Neural cell (in vitro differentiated cells): ENCODE measurements at regions not wholly inside any gene's neighbourhood (a gene's known extent, or its start where the extent isn't known, plus 50 kb on each side); places are given as distances from the start of the nearest gene placed in this dataset.

Experiments
- H2AFZ ChIP-seq: fragments of 200-600, 300-800 bp; sonication (generic), shearing (Covaris generic); 2 replicates; pipeline ENCODE4 v1.6.0; 2014; ENCODE audit warnings: low read depth, mild to moderate bottlenecking, antibody characterized with exemption, low read length, moderate library complexity
- H3F3A ChIP-seq: fragments of 200-600 bp; shearing (Covaris generic); 2 replicates; pipeline ENCODE4 v1.6.1; 2016; ENCODE audit warnings: mild to moderate bottlenecking, moderate library complexity, mixed read lengths, antibody characterized with exemption, low read length; ENCODE audit not compliant: insufficient read depth, poor library complexity, severe bottlenecking
- H3K27ac ChIP-seq: fragments of 200-600, 300-800 bp; sonication (generic), shearing (Covaris generic); 2 replicates; pipeline ENCODE4 v1.5.1; 2014; ENCODE audit warnings: mild to moderate bottlenecking, low read length, moderate library complexity
- H3K27me3 ChIP-seq: fragments of 300-800, 200-600 bp; sonication (generic), shearing (Covaris generic); 2 replicates; pipeline ENCODE4 v1.6.0; 2014; ENCODE audit warnings: mild to moderate bottlenecking, low read depth, low read length, moderate library complexity; ENCODE audit not compliant: insufficient read depth
- H3K36me3 ChIP-seq: fragments of 300-800, 200-600 bp; sonication (generic), shearing (Covaris generic); 2 replicates; pipeline ENCODE4 v1.5.1; 2014; ENCODE audit warnings: mild to moderate bottlenecking, antibody characterized with exemption, low read length, moderate library complexity; ENCODE audit not compliant: insufficient read depth
- H3K4me2 ChIP-seq: fragments of 300-800, 200-600 bp; sonication (generic), shearing (Covaris generic); 2 replicates; pipeline ENCODE4 v1.6.0; 2014; ENCODE audit warnings: mild to moderate bottlenecking, low read length
- H3K4me3 ChIP-seq: fragments of 300-800, 200-600 bp; sonication (generic), shearing (Covaris generic); 2 replicates; pipeline ENCODE4 v1.5.1; 2014; ENCODE audit warnings: mild to moderate bottlenecking, low read length, moderate library complexity
- H3K79me2 ChIP-seq: fragments of 200-600 bp; shearing (Covaris generic); replicated peaks from 2 replicates; pipeline ENCODE4 v1.6.0; 2014; ENCODE audit warnings: mild to moderate bottlenecking, low read length, moderate library complexity; ENCODE audit not compliant: insufficient read depth
- H3K9ac ChIP-seq: fragments of 300-800, 200-600 bp; sonication (generic), shearing (Covaris generic); 2 replicates; pipeline ENCODE4 v1.6.1; 2016; ENCODE audit warnings: mild to moderate bottlenecking, low read length, mixed read lengths
- H3K9me2 ChIP-seq: fragments of 200-600 bp; shearing (Covaris generic); 2 replicates; pipeline ENCODE4 v1.6.1; 2016; ENCODE audit warnings: mild to moderate bottlenecking, low read length, mixed read lengths; ENCODE audit not compliant: insufficient read depth
- H3K9me3 ChIP-seq: fragments of 200-600, 300-800 bp; sonication (generic), shearing (Covaris generic); 2 replicates; pipeline ENCODE4 v1.6.1; 2016; ENCODE audit warnings: mild to moderate bottlenecking, mixed run types, low read length, moderate library complexity, mixed read lengths
- H4K20me1 ChIP-seq: fragments of 200-600 bp; shearing (Covaris generic); 2 replicates; pipeline ENCODE4 v1.6.1; 2016; ENCODE audit warnings: mild to moderate bottlenecking, mixed run types; ENCODE audit not compliant: insufficient read depth
- CTCF ChIP-seq: fragments of 450-650 bp; IDR thresholded peaks from 2 replicates; pipeline ENCODE4 v1.5.1; 2014; ENCODE audit warnings: antibody characterized with exemption, mild to moderate bottlenecking, moderate library complexity; ENCODE audit not compliant: poor library complexity, severe bottlenecking
- EP300 ChIP-seq: fragments of 450-650 bp; conservative IDR thresholded peaks from 2 replicates; pipeline ENCODE4 v1.6.1; 2014; ENCODE audit warnings: antibody characterized with exemption, mild to moderate bottlenecking, moderate library complexity; ENCODE audit not compliant: poor library complexity, severe bottlenecking
- EZH2 ChIP-seq: fragments of 200-600, 300-800 bp; shearing (Covaris generic), sonication (generic); IDR thresholded peaks from 2 replicates; pipeline ENCODE4 v1.6.1; 2014; ENCODE audit warnings: antibody characterized with exemption, low read length, borderline replicate concordance, mild to moderate bottlenecking; ENCODE audit not compliant: insufficient read depth, poor library complexity, severe bottlenecking
- MXI1 ChIP-seq: fragments of 450-650 bp; conservative IDR thresholded peaks from 2 replicates; pipeline ENCODE4 v1.6.1; 2014; ENCODE audit warnings: antibody characterized with exemption, mild to moderate bottlenecking; ENCODE audit not compliant: poor library complexity, severe bottlenecking
- POLR2AphosphoS5 ChIP-seq: IDR thresholded peaks from 2 replicates; pipeline ENCODE4 v1.6.1; 2012
- RAD21 ChIP-seq: fragments of 450-650 bp; conservative IDR thresholded peaks from 2 replicates; pipeline ENCODE4 v1.6.1; 2014; ENCODE audit warnings: antibody characterized with exemption, mild to moderate bottlenecking, moderate library complexity
- SMC3 ChIP-seq: fragments of 450-650 bp; conservative IDR thresholded peaks from 2 replicates; pipeline ENCODE4 v1.6.1; 2014; ENCODE audit warnings: antibody characterized with exemption, mild to moderate bottlenecking, moderate library complexity; ENCODE audit not compliant: poor library complexity
- TAF1 ChIP-seq: IDR thresholded peaks from 2 replicates; pipeline ENCODE4 v1.6.1; 2012; ENCODE audit warnings: low read depth
- TF ChIP-seq, protein P1 (sequence below): IDR thresholded peaks from 2 replicates; pipeline ENCODE4 v1.6.1; 2012; ENCODE audit warnings: borderline replicate concordance

DNA sequence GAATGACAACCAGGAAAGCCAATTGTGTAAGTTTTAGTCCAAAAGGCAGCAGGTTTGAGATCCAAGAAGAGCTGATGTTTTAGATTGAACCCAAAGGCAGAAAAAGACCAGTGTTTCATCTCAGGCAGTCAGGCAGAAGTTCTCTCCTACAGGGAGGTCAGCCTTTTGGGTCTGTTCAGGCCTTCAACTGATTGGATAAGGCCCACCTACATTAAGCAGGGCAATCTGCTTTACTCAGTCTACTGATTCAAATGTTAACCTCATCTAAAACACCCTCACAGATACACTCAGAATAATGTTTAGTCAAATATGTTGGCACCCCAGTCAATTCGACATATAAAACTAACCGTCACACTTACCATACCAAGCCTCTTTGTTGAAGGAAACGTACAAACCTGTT lies 134.2 kb upstream of the NEIL3 start:
- Histone ChIP-seq H3K27me3 (no peaks in the 10 kb centered on the region), H3K36me3 (no peaks in the 10 kb centered on the region), H4K20me1 (no peaks in the 10 kb centered on the region), H3K9me2 (no peaks in the 10 kb centered on the region), H3K79me2 (no peaks in the 10 kb centered on the region), H2AFZ (no peak overlapping the region), H3K9me3 (peaks cover 3% of the 10 kb centered on the region), H3K4me3 (no peak overlapping the region), H3K4me2 (no peak overlapping the region), H3K9ac (no peak overlapping the region), H3K27ac (no peak overlapping the region), H3F3A (no peaks in the 10 kb centered on the region)
- no peak for TF ChIP-seq RAD21

DNA sequence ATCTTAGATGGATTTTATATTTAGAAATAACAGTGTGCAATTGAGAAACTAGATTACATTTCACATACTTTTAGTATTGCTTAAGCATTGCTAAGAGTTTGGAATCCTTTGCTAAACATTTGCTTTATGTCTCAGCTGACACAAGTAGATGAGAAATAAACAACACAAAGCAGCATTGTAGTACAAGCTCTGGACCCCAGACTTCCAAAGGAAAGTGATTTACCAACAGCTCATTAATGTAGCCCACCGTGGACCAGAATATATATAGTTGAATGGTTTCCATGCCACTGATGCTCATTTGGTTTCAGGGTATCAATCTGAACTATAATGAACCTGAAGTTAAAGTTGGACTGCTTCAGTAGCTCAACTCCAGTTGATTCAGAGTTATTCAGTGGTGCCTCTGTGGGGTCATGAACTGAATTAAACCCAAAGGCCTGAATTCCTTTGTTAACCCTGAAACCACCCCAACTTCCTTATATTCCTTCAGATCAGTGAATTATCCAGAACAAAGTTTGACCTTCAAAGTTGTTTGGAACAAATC lies 132.1 kb upstream of the NEIL3 start:
- TF ChIP-seq SMC3 (no peak), POLR2AphosphoS5 (no peak), EZH2 (no peak), RAD21 (no peak), CTCF (no peak), EP300 (no peak), MXI1 (no peak), TAF1 (no peak)
- TF ChIP-seq, protein P1, sequence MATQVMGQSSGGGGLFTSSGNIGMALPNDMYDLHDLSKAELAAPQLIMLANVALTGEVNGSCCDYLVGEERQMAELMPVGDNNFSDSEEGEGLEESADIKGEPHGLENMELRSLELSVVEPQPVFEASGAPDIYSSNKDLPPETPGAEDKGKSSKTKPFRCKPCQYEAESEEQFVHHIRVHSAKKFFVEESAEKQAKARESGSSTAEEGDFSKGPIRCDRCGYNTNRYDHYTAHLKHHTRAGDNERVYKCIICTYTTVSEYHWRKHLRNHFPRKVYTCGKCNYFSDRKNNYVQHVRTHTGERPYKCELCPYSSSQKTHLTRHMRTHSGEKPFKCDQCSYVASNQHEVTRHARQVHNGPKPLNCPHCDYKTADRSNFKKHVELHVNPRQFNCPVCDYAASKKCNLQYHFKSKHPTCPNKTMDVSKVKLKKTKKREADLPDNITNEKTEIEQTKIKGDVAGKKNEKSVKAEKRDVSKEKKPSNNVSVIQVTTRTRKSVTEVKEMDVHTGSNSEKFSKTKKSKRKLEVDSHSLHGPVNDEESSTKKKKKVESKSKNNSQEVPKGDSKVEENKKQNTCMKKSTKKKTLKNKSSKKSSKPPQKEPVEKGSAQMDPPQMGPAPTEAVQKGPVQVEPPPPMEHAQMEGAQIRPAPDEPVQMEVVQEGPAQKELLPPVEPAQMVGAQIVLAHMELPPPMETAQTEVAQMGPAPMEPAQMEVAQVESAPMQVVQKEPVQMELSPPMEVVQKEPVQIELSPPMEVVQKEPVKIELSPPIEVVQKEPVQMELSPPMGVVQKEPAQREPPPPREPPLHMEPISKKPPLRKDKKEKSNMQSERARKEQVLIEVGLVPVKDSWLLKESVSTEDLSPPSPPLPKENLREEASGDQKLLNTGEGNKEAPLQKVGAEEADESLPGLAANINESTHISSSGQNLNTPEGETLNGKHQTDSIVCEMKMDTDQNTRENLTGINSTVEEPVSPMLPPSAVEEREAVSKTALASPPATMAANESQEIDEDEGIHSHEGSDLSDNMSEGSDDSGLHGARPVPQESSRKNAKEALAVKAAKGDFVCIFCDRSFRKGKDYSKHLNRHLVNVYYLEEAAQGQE = no peak
- Histone ChIP-seq H2AFZ (no peak overlapping the region), H3K4me2 (no peak overlapping the region), H4K20me1 (no peaks in the 10 kb centered on the region), H3K79me2 (no peaks in the 10 kb centered on the region), H3K9ac (no peak overlapping the region), H3K36me3 (no peaks in the 10 kb centered on the region), H3K9me2 (no peaks in the 10 kb centered on the region), H3K4me3 (no peak overlapping the region), H3K27me3 (no peaks in the 10 kb centered on the region), H3K27ac (no peak overlapping the region), H3F3A (no peaks in the 10 kb centered on the region), H3K9me3 (peaks cover 3% of the 10 kb centered on the region)

DNA sequence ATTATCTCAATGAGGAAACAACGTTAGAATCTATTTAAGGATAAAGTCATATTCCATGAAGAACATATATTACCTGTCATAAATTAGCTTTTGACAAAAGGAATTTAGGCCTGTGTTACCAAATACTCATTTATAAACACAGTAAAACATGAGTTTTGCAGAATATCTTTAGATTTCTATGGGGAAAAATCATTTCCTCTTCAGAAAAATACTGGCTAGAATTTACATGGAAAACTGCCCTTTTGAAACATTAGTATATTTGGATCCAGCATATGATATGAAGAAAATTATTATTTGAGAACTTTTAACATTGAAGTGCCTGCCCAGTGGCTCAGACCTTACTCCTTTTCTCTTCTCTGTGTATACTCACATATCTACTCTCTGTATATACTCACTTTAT lies 131.4 kb upstream of the NEIL3 start:
- Histone ChIP-seq H3K79me2 (no peaks in the 10 kb centered on the region), H3K36me3 (no peaks in the 10 kb centered on the region), H3K27me3 (no peaks in the 10 kb centered on the region), H3K27ac (no peak overlapping the region), H3F3A (no peaks in the 10 kb centered on the region), H3K9me3 (peaks cover 3% of the 10 kb centered on the region), H2AFZ (no peak overlapping the region), H4K20me1 (no peaks in the 10 kb centered on the region), H3K9ac (no peak overlapping the region), H3K4me3 (no peak overlapping the region), H3K4me2 (no peak overlapping the region), H3K9me2 (no peaks in the 10 kb centered on the region)
- TF ChIP-seq MXI1 = no peak
- no peak for TF ChIP-seq CTCF
- TF ChIP-seq, protein P1 = no peak
- TF ChIP-seq EZH2 = no peak
- no peak for TF ChIP-seq TAF1
- TF ChIP-seq RAD21 = no peak
- TF ChIP-seq SMC3 = no peak
- no peak for TF ChIP-seq POLR2AphosphoS5
- TF ChIP-seq EP300 = no peak
